ENCODE measurements at regions not wholly inside any gene's neighbourhood (a gene's known extent, or its start where the extent isn't known, plus 50 kb on each side); places are given as distances from the start of the nearest gene placed in this dataset.
"Not testable (repeated sequence)": the region's sequence is repeated elsewhere in the genome, so short reads cannot be mapped to it uniquely, and the experiment has no call there.

DNA sequence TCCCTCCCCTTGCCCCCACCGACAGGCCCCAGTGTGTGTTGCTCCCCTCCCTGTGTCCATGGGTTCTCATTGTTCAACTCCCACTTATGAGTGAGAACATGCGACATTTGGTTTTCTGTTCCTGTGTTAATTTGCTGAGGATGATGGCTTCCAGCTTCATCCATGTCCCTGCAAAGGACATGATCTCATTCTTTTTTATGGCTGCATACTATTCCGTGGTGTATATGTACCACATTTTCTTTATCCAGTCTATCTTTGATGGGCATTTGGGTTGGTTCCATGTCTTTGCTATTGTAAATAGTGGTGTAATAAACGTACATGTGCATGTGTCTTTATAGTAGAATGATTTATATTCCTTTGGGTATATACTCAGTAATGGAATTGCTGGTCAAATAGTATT lies 85.6 kb upstream of the NFASC start:
- TF ChIP-seq POLR2A (IDR thresholded peaks at IDR 0.05; ENCODE audit: borderline replicate concordance, extremely low read depth, insufficient read depth, insufficient read length); SP1 (IDR thresholded peaks at IDR 0.05; ENCODE audit: low read depth); SRF (IDR thresholded peaks at IDR 0.05; ENCODE audit: low read depth); TCF7L2 (IDR thresholded peaks at IDR 0.05; ENCODE audit: borderline replicate concordance, extremely low read depth, insufficient read depth, insufficient read length); POLR2AphosphoS5 (IDR thresholded peaks at IDR 0.05; ENCODE audit: low read depth, low read length); RAD21 (IDR thresholded peaks at IDR 0.05; ENCODE audit: low read depth); CEBPB (IDR thresholded peaks at IDR 0.05; ENCODE audit: low read depth); EZH2 (IDR thresholded peaks at IDR 0.05): not testable (repeated sequence)
- TF ChIP-seq, protein P1, sequence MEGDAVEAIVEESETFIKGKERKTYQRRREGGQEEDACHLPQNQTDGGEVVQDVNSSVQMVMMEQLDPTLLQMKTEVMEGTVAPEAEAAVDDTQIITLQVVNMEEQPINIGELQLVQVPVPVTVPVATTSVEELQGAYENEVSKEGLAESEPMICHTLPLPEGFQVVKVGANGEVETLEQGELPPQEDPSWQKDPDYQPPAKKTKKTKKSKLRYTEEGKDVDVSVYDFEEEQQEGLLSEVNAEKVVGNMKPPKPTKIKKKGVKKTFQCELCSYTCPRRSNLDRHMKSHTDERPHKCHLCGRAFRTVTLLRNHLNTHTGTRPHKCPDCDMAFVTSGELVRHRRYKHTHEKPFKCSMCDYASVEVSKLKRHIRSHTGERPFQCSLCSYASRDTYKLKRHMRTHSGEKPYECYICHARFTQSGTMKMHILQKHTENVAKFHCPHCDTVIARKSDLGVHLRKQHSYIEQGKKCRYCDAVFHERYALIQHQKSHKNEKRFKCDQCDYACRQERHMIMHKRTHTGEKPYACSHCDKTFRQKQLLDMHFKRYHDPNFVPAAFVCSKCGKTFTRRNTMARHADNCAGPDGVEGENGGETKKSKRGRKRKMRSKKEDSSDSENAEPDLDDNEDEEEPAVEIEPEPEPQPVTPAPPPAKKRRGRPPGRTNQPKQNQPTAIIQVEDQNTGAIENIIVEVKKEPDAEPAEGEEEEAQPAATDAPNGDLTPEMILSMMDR (IDR thresholded peaks at IDR 0.05 in 2 of 3, conservative IDR thresholded peaks at IDR 0.05 in 1 of 3; ENCODE audit: borderline replicate concordance in 1 of 3, insufficient read depth in 1 of 3, low read depth in 2 of 3, low read length in 2 of 3), result not testable (repeated sequence)
- TF ChIP-seq, protein P2, sequence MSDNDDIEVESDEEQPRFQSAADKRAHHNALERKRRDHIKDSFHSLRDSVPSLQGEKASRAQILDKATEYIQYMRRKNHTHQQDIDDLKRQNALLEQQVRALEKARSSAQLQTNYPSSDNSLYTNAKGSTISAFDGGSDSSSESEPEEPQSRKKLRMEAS (IDR thresholded peaks at IDR 0.05), result not testable (repeated sequence)
- TF ChIP-seq, protein P3, sequence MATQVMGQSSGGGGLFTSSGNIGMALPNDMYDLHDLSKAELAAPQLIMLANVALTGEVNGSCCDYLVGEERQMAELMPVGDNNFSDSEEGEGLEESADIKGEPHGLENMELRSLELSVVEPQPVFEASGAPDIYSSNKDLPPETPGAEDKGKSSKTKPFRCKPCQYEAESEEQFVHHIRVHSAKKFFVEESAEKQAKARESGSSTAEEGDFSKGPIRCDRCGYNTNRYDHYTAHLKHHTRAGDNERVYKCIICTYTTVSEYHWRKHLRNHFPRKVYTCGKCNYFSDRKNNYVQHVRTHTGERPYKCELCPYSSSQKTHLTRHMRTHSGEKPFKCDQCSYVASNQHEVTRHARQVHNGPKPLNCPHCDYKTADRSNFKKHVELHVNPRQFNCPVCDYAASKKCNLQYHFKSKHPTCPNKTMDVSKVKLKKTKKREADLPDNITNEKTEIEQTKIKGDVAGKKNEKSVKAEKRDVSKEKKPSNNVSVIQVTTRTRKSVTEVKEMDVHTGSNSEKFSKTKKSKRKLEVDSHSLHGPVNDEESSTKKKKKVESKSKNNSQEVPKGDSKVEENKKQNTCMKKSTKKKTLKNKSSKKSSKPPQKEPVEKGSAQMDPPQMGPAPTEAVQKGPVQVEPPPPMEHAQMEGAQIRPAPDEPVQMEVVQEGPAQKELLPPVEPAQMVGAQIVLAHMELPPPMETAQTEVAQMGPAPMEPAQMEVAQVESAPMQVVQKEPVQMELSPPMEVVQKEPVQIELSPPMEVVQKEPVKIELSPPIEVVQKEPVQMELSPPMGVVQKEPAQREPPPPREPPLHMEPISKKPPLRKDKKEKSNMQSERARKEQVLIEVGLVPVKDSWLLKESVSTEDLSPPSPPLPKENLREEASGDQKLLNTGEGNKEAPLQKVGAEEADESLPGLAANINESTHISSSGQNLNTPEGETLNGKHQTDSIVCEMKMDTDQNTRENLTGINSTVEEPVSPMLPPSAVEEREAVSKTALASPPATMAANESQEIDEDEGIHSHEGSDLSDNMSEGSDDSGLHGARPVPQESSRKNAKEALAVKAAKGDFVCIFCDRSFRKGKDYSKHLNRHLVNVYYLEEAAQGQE (IDR thresholded peaks at IDR 0.05; ENCODE audit: low read depth), result not testable (repeated sequence)
